Cardiac septum (tissue), 1 donor: ENCODE measurements at regions not wholly inside any gene's neighbourhood (a gene's known extent, or its start where the extent isn't known, plus 50 kb on each side); places are given as distances from the start of the nearest gene placed in this dataset.

Experiments
- DNase-seq: peaks from one replicate; pipeline ENCODE4 v3.0.0-alpha.2; 2020; ENCODE audit warnings: low spot score
- intact Hi-C: fragments of 100-400 bp; cut with DNase I; formaldehyde crosslinking; loops from one replicate; pipeline ENCODE4 v1.14.0; 2022
- donor health status: DM: no; HTN: no; CAD: no.

GRCh38 chr4:119729835-119730670 is 101.4 kb upstream of the PDE5A start:
- intact Hi-C loops, result loop anchor here (5.0 to 10.0 kb wide), 2 partner anchors 38 to 55 kb away; no protein-coding TSS in a partner anchor
- DNase-seq, result no peak

- DNase-seq, result no peak
- intact Hi-C loops, result loop anchor here (10.0 kb wide), 1 partner anchor 56 kb away; no protein-coding TSS in a partner anchor
Observed at GRCh38 chr4:119728692-119729593, 100.3 kb upstream of the PDE5A start.

- intact Hi-C loops, result loop anchor here (10.0 kb wide), 1 partner anchor 57 kb away; no protein-coding TSS in a partner anchor
- no peak for DNase-seq
Observed at GRCh38 chr4:119728185-119728584, 99.6 kb upstream of the PDE5A start.

GRCh38 chr4:119726505-119726904 is 97.9 kb upstream of the PDE5A start:
- DNase-seq, result no peak
- intact Hi-C loops, result loop anchor here (10.0 kb wide), 1 partner anchor 58 kb away; no protein-coding TSS in a partner anchor

- intact Hi-C loops, result loop anchor here (10.0 kb wide), 1 partner anchor 59 kb away; no protein-coding TSS in a partner anchor
Observed at GRCh38 chr4:119725688-119726330, 97.2 kb upstream of the PDE5A start.

GRCh38 chr4:119725011-119725410 is 96.4 kb upstream of the PDE5A start:
- no peak for DNase-seq
- intact Hi-C loops, result loop anchor here (10.0 kb wide), 1 partner anchor 60 kb away; no protein-coding TSS in a partner anchor

More at GRCh38 chr4:119725688-119726330, 97.2 kb upstream of the PDE5A start:
- no peak for DNase-seq

- no peak for DNase-seq
- intact Hi-C loops, result loop anchor here (10.0 kb wide), 1 partner anchor 62 kb away; no protein-coding TSS in a partner anchor
Observed at GRCh38 chr4:119722670-119723069, 94.1 kb upstream of the PDE5A start.

GRCh38 chr4:119721878-119722277 is 93.3 kb upstream of the PDE5A start:
- intact Hi-C loops, result loop anchor here (10.0 kb wide), 1 partner anchor 63 kb away; no protein-coding TSS in a partner anchor
- no peak for DNase-seq

- intact Hi-C loops, result no loop called here
- no peak for DNase-seq
Observed at GRCh38 chr4:119715490-119716445, 87.2 kb upstream of the PDE5A start.

- no peak for DNase-seq
- intact Hi-C loops, result loop anchor here (10.0 kb wide), 1 partner anchor 145 kb away; no protein-coding TSS in a partner anchor
Observed at GRCh38 chr4:119709418-119709817, 80.8 kb upstream of the PDE5A start.

- no peak for DNase-seq
- intact Hi-C loops, result loop anchor here (10.0 kb wide), 1 partner anchor 147 kb away; no protein-coding TSS in a partner anchor
Observed at GRCh38 chr4:119707336-119707735, 78.7 kb upstream of the PDE5A start.

- intact Hi-C loops, result loop anchor here (10.0 kb wide), 1 partner anchor 148 kb away; no protein-coding TSS in a partner anchor
Observed at GRCh38 chr4:119706804-119707203, 78.2 kb upstream of the PDE5A start.

GRCh38 chr4:119697887-119698393 is 69.3 kb upstream of the PDE5A start:
- DNase-seq, result no peak
- intact Hi-C loops, result loop anchor here (10.0 kb wide), 1 partner anchor 87 kb away; no protein-coding TSS in a partner anchor

More at GRCh38 chr4:119706804-119707203, 78.2 kb upstream of the PDE5A start:
- no peak for DNase-seq

- intact Hi-C loops, result loop anchor here (10.0 kb wide), 1 partner anchor 88 kb away; no protein-coding TSS in a partner anchor
- no peak for DNase-seq
Observed at GRCh38 chr4:119696963-119697362, 68.4 kb upstream of the PDE5A start.

GRCh38 chr4:119695216-119695615 is 66.6 kb upstream of the PDE5A start:
- intact Hi-C loops, result loop anchor here (10.0 kb wide), 1 partner anchor 90 kb away; no protein-coding TSS in a partner anchor
- DNase-seq, result no peak

GRCh38 chr4:119693126-119693525 is 64.5 kb upstream of the PDE5A start:
- intact Hi-C loops, result loop anchor here (5.0 to 10.0 kb wide), 3 partner anchors 39 to 92 kb away; partner anchors contain the start of gene PDE5A
- no peak for DNase-seq

- DNase-seq, result no peak
- intact Hi-C loops, result loop anchor here (1.0 to 10.0 kb wide), 4 partner anchors 40 to 358 kb away; partner anchors contain the start of gene PDE5A
Observed at GRCh38 chr4:119692001-119692400, 63.4 kb upstream of the PDE5A start.
